ENCODE measurements at regions not wholly inside any gene's neighbourhood (a gene's known extent, or its start where the extent isn't known, plus 50 kb on each side); places are given as distances from the start of the nearest gene placed in this dataset.
A peak's percentile ranks its signal among the peaks of the same experiment; 100 is the strongest.

- no peak overlapping the region for H3K4me3 ChIP-seq (ENCODE audit: low read depth, low read length)
- no peak for DNase-seq (ENCODE audit: low read depth)
- TF ChIP-seq CTCF (conservative IDR thresholded peaks at IDR 0.05; ENCODE audit: low read depth, low read length) = no peak
Observed at GRCh38 chr2:5364361-5364760, 327.8 kb upstream of the SOX11 start.

GRCh38 chr2:5365871-5366461 lies 326.2 kb upstream of the SOX11 start:
- peak; percentile 70 for TF ChIP-seq CTCF (conservative IDR thresholded peaks at IDR 0.05; ENCODE audit: low read depth, low read length)
- H3K4me3 ChIP-seq (ENCODE audit: low read depth, low read length) = no peak overlapping the region
- no peak for DNase-seq (ENCODE audit: low read depth)

GRCh38 chr2:5367321-5367720 lies 324.9 kb upstream of the SOX11 start:
- no peak for DNase-seq (ENCODE audit: low read depth)
- TF ChIP-seq CTCF (conservative IDR thresholded peaks at IDR 0.05; ENCODE audit: low read depth, low read length) = no peak
- no peak overlapping the region for H3K4me3 ChIP-seq (ENCODE audit: low read depth, low read length)

- no peak overlapping the region for H3K4me3 ChIP-seq (ENCODE audit: low read depth, low read length)
- TF ChIP-seq CTCF (conservative IDR thresholded peaks at IDR 0.05; ENCODE audit: low read depth, low read length) = no peak
- DNase-seq (ENCODE audit: low read depth) = no peak
Observed at GRCh38 chr2:5368263-5368662, 323.9 kb upstream of the SOX11 start.

GRCh38 chr2:5369510-5369909 lies 322.7 kb upstream of the SOX11 start:
- no peak for TF ChIP-seq CTCF (conservative IDR thresholded peaks at IDR 0.05; ENCODE audit: low read depth, low read length)
- no peak for DNase-seq (ENCODE audit: low read depth)
- H3K4me3 ChIP-seq (ENCODE audit: low read depth, low read length) = no peak overlapping the region

- no peak for DNase-seq (ENCODE audit: low read depth)
- TF ChIP-seq CTCF (conservative IDR thresholded peaks at IDR 0.05; ENCODE audit: low read depth, low read length) = no peak
- no peak overlapping the region for H3K4me3 ChIP-seq (ENCODE audit: low read depth, low read length)
Observed at GRCh38 chr2:5370158-5370557, 322.0 kb upstream of the SOX11 start.

- TF ChIP-seq CTCF (conservative IDR thresholded peaks at IDR 0.05; ENCODE audit: low read depth, low read length) = no peak
- DNase-seq (ENCODE audit: low read depth) = no peak
- no peak overlapping the region for H3K4me3 ChIP-seq (ENCODE audit: low read depth, low read length)
Observed at GRCh38 chr2:5372141-5372540, 320.0 kb upstream of the SOX11 start.
